CD4-positive, alpha-beta T cell (primary cell): ENCODE measurements at regions not wholly inside any gene's neighbourhood (a gene's known extent, or its start where the extent isn't known, plus 50 kb on each side); places are given as distances from the start of the nearest gene placed in this dataset.

Experiments used
- ATAC-seq: fragments of 200-7000 bp; cut with Tn5 transposase; one replicate; pipeline ENCODE4 v1.10.0; 2022; ENCODE audit warnings: mild to moderate bottlenecking; ENCODE audit not compliant: poor library complexity
- CTCF ChIA-PET: fragments of 350-600 bp; sonication (Branson Sonifier 250); formaldehyde crosslinking; loops from one replicate; lab custom pipeline; 2021; ENCODE audit warnings: antibody characterized with exemption, inconsistent platforms; lab: Charles Lee
- POLR2A ChIA-PET: fragments of 350-600 bp; sonication (Branson Sonifier 250); formaldehyde crosslinking; loops from one replicate; lab custom pipeline; 2021; ENCODE audit warnings: antibody characterized with exemption, inconsistent platforms; lab: Charles Lee
- DNase-seq, 14 experiments: peaks; one replicate each; pipeline ENCODE4 v3.0.0-alpha.2; 2013 to 2020; ENCODE audit warnings: mixed read lengths in 2 of 14
- H3K27ac ChIP-seq, 2 donors: one replicate each; pipeline versions ENCODE4 v1.5.1 to v1.7.0; 2013; ENCODE audit warnings: low read length in 2 of 2, low read depth in 1 of 2, mild to moderate bottlenecking in 1 of 2
- H3K27me3 ChIP-seq, 2 experiments: 1 replicate in 1 of 2; 2 replicates in 1 of 2; pipeline versions ENCODE4 v1.6.1 to v1.7.0; 2013; ENCODE audit warnings: low read length in 2 of 2, control low read depth in 1 of 2, mild to moderate bottlenecking in 1 of 2, moderate library complexity in 1 of 2; ENCODE audit not compliant: insufficient read depth in 2 of 2, control insufficient read depth in 1 of 2
- H3K36me3 ChIP-seq: one replicate; pipeline ENCODE4 v1.6.1; 2013; ENCODE audit warnings: low read length, control low read depth; ENCODE audit not compliant: insufficient read depth
- H3K4me1 ChIP-seq: one replicate; pipeline ENCODE4 v1.6.1; 2013; ENCODE audit warnings: low read length, control low read depth; ENCODE audit not compliant: insufficient read depth
- H3K4me3 ChIP-seq: one replicate; pipeline ENCODE4 v1.5.1; 2013; ENCODE audit warnings: mild to moderate bottlenecking, low read length, moderate library complexity
- H3K9me3 ChIP-seq, 2 experiments: 1 replicate in 1 of 2; 2 replicates in 1 of 2; pipeline versions ENCODE4 v1.6.1 to v1.7.0; 2013; ENCODE audit warnings: low read length in 2 of 2, mild to moderate bottlenecking in 2 of 2, control low read depth in 1 of 2, moderate library complexity in 1 of 2; ENCODE audit not compliant: control insufficient read depth in 1 of 2, insufficient read depth in 1 of 2
- H3K27ac Mint-ChIP-seq: one replicate; pipeline ENCODE4 v1.8.0; 2020; ENCODE audit warnings: mixed read lengths
- H3K27me3 Mint-ChIP-seq: one replicate; pipeline ENCODE4 v1.8.0; 2021; ENCODE audit warnings: mixed read lengths
- H3K36me3 Mint-ChIP-seq: one replicate; pipeline ENCODE4 v1.8.0; 2021; ENCODE audit warnings: low read depth, mixed read lengths
- H3K4me1 Mint-ChIP-seq: one replicate; pipeline ENCODE4 v1.8.0; 2021; ENCODE audit warnings: low read depth, mixed read lengths
- H3K4me3 Mint-ChIP-seq: one replicate; pipeline ENCODE4 v1.8.0; 2020; ENCODE audit warnings: mild to moderate bottlenecking, mixed read lengths
- H3K9me3 Mint-ChIP-seq: one replicate; pipeline ENCODE4 v1.8.0; 2020; ENCODE audit warnings: mixed read lengths
- intact Hi-C, 2 experiments: fragments of 100-400 bp; cut with DNase I in 1 of 2; cut with micrococcal nuclease in 1 of 2; formaldehyde crosslinking; loops; one replicate each; pipeline versions ENCODE4 v1.15.1 to v1.9.0; 2023 to 2025; cut with DNase I, micrococcal nuclease
- TF ChIP-seq, protein P1 (sequence below): fragments of 200-600 bp; IDR thresholded peaks from one replicate; pipeline ENCODE4 v1.8.0; 2022; ENCODE audit warnings: antibody characterized with exemption, mild to moderate bottlenecking

- POLR2A ChIA-PET = no interaction called here
- CTCF ChIA-PET = no interaction called here
- H3K9me3 ChIP-seq = no peaks in the 10 kb centered on the region
- TF ChIP-seq, protein P1, sequence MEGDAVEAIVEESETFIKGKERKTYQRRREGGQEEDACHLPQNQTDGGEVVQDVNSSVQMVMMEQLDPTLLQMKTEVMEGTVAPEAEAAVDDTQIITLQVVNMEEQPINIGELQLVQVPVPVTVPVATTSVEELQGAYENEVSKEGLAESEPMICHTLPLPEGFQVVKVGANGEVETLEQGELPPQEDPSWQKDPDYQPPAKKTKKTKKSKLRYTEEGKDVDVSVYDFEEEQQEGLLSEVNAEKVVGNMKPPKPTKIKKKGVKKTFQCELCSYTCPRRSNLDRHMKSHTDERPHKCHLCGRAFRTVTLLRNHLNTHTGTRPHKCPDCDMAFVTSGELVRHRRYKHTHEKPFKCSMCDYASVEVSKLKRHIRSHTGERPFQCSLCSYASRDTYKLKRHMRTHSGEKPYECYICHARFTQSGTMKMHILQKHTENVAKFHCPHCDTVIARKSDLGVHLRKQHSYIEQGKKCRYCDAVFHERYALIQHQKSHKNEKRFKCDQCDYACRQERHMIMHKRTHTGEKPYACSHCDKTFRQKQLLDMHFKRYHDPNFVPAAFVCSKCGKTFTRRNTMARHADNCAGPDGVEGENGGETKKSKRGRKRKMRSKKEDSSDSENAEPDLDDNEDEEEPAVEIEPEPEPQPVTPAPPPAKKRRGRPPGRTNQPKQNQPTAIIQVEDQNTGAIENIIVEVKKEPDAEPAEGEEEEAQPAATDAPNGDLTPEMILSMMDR = no peak
- no peak overlapping the region for H3K27ac ChIP-seq
- no peaks in the 10 kb centered on the region for H3K27me3 ChIP-seq
- ATAC-seq (no peak), DNase-seq (no peak)
- H3K4me1 ChIP-seq = peaks cover 8% of the 10 kb centered on the region
- intact Hi-C loops = no loop called here
- H3K27me3 Mint-ChIP-seq = no peaks in the 10 kb centered on the region
- no peak overlapping the region for H3K4me3 Mint-ChIP-seq
- no peaks in the 10 kb centered on the region for H3K36me3 ChIP-seq
- H3K27ac Mint-ChIP-seq = no peak overlapping the region
- H3K4me1 Mint-ChIP-seq = no peaks in the 10 kb centered on the region
- H3K36me3 Mint-ChIP-seq = no peaks in the 10 kb centered on the region
- H3K9me3 Mint-ChIP-seq = no peaks in the 10 kb centered on the region
- H3K4me3 ChIP-seq = no peak overlapping the region
Measured at GRCh38 chr2:62292190-62292589, 96.3 kb downstream of the B3GNT2 start.

- H3K36me3 Mint-ChIP-seq = no peaks in the 10 kb centered on the region
- intact Hi-C loops = no loop called here
- no peak overlapping the region for H3K4me3 Mint-ChIP-seq
- H3K9me3 Mint-ChIP-seq = no peaks in the 10 kb centered on the region
- TF ChIP-seq, protein P1 = no peak
- ChIA-PET POLR2A (no interaction called here), CTCF (no interaction called here)
- H3K36me3 ChIP-seq = no peaks in the 10 kb centered on the region
- DNase-seq (no peak), ATAC-seq (no peak)
- H3K4me1 Mint-ChIP-seq = no peaks in the 10 kb centered on the region
- H3K27me3 ChIP-seq = no peaks in the 10 kb centered on the region
- peaks cover 8% of the 10 kb centered on the region for H3K4me1 ChIP-seq
- no peak overlapping the region for H3K4me3 ChIP-seq
- no peak overlapping the region for H3K27ac ChIP-seq
- no peaks in the 10 kb centered on the region for H3K27me3 Mint-ChIP-seq
- H3K27ac Mint-ChIP-seq = no peak overlapping the region
- H3K9me3 ChIP-seq = no peaks in the 10 kb centered on the region
Measured at GRCh38 chr2:62291517-62292137, 95.7 kb downstream of the B3GNT2 start.

DNA sequence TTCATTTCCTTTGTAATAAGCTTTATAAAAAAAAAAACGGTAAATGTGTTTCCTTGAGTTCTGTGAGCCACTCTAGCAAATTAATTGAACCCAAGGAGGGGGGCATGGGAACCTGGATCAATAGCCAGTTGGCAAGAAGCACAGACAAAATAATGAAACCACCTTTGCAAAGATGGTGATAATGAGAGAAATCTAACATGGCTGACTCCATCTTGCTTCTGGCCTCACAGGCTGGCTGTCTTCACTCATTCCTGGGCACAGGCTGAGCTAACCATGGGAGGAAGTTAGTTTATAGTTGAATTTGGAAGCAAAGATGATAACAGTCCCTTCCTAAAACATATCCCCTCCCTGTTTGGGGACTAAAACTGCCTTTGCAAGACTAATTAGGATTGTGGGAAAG is 95.1 kb downstream of the B3GNT2 start:
- Histone ChIP-seq H3K4me3 (no peak overlapping the region), H3K9me3 (no peaks in the 10 kb centered on the region), H3K36me3 (no peaks in the 10 kb centered on the region), H3K27ac (no peak overlapping the region), H3K4me1 (peaks cover 8% of the 10 kb centered on the region), H3K27me3 (no peaks in the 10 kb centered on the region)
- Mint-ChIP-seq H3K36me3 (no peaks in the 10 kb centered on the region), H3K9me3 (no peaks in the 10 kb centered on the region), H3K27me3 (no peaks in the 10 kb centered on the region), H3K27ac (no peak overlapping the region), H3K4me1 (no peaks in the 10 kb centered on the region), H3K4me3 (no peak overlapping the region)
- no peak for ATAC-seq
- POLR2A ChIA-PET = no interaction called here
- intact Hi-C loops = no loop called here
- CTCF ChIA-PET = interaction anchor here (1.0 kb wide), 1 partner anchor 43 kb away, joined by 3 read pairs; no protein-coding TSS in a partner anchor
- DNase-seq = no peak
- TF ChIP-seq, protein P1 = no peak
